HG03565 (cell line): ENCODE measurements at regions not wholly inside any gene's neighbourhood (a gene's known extent, or its start where the extent isn't known, plus 50 kb on each side); places are given as distances from the start of the nearest gene placed in this dataset.

Experiments used
- ATAC-seq: cut with Tn5 transposase; IDR thresholded peaks from one replicate; pipeline ENCODE4 v1.9.1; 2021; ENCODE audit warnings: mild to moderate bottlenecking, moderate library complexity; ENCODE audit not compliant: unreplicated experiment

- no peak for ATAC-seq
Observed at GRCh38 chr13:34001389-34001788, 183.4 kb downstream of the RFC3 start.

DNA sequence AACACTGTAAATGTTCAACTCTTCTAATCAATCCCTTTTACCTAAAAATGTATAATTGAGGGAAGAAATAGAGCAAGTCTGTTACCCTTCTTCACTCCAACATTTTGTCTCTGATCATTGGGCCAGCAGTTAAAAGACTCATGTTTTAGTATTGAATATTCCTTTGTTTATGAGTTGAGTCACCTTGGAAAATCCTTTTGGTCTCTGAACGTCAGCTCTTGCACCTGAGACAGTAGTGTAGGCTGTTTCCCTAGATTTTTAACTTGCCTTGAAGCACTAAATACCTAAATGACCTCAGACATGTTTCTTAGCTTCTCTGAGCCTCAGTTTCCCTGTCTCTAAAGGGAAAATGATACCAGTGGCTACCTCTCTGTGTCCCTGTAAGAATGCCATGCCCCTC lies 184.2 kb downstream of the RFC3 start:
- ATAC-seq = no peak

GRCh38 chr13:34002924-34003323 lies 185.0 kb downstream of the RFC3 start:
- ATAC-seq = no peak

- no peak for ATAC-seq
Observed at GRCh38 chr13:34003656-34004055, 185.7 kb downstream of the RFC3 start.

DNA sequence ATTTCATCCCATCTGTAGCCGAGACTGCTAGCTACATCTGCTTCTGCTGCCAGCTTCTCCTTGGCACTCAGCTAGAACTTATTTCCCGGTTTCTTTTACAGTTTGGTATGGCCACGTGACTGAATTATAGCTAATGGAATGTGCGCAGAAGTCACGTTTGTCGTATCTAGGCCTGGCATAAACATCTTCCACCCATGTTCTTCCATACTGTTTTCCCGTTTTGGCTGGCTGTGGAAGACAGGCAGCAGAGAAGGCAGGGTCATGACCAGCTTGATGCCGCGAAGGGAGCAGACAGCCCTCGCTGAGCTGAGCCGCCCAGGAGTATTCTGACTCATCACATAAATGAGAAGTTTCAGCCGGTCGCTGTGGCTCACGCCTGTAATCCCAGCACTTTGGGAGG lies 186.7 kb downstream of the RFC3 start:
- no peak for ATAC-seq

GRCh38 chr13:34006011-34006410 lies 188.1 kb downstream of the RFC3 start:
- no peak for ATAC-seq

- ATAC-seq = no peak
Observed at GRCh38 chr13:34011552-34012085, 193.7 kb downstream of the RFC3 start.

DNA sequence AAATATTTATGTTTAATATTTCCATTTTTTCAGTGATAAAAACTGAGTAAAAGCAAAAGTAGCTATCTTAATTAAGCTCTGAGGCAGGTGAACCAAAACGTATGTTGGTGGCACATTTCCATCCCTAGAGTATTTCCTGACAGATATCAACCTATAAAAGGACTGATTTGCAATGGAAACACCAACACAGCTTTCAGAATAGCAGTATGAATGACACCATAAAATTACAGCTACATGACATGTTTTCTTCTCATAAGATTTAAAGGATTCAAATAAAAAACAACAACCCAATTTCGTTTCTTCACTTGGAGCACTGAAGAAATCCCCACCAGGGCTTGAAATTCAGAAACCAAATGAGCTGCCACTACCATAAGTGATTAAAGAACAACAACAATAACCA lies 194.4 kb downstream of the RFC3 start:
- ATAC-seq = no peak

DNA sequence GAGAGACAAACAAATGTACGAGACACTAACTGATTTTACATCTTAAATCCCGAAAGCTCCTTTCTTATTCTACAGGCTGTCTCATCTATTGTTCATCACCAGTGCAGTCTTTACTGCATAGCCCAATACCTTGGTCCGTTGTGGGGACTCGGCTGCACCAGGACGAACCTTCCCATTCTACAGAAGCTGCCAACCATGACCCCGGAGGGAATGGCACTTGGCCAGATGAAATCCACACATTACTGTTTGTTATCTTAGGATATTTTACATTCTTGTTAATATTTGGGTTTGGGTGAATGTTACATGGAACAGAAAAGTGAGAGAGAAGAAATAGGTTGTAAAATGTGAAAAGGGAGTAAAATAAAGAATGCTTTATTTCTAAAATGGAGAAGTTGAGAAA lies 195.1 kb downstream of the RFC3 start:
- no peak for ATAC-seq

DNA sequence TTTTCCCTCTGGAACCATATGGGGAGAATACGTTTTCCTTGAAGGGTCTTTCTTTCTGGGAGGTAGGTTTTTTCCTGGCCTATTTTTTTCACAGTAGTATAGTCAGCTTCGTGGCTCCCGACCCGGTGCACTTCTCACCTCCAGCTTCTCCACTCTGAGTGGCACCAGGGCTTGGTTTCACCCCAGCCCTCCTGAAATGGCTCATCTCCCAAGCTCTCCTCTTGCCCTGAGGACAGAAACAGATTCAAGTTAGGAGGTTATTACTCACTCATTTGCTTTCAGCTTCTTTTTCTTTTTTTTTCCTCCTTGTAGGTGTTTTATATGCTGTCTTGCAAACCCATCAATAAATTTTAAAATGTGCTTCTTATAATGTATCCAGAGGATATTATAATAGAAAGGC lies 199.3 kb downstream of the RFC3 start:
- ATAC-seq = no peak

GRCh38 chr13:34019870-34020269 lies 201.9 kb downstream of the RFC3 start:
- ATAC-seq = no peak

DNA sequence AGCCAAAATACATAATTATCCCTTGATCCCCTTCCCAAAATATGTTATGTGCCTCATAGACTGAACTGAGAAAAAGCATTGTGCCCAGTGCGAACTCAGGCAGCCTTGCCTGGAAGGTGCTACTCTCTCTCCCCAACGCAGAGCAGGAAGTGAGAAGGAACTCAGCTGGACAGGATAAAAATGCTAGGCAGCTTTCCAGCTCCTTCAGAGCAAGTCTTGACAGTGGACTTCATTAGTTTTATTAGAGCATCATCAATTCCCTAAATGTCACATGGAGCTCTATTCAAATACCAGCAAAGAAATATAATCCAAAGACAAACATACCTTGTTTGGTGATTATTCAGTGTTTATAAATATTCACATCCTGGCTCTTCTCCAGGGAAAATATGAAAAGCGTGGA lies 202.4 kb downstream of the RFC3 start:
- ATAC-seq = no peak

DNA sequence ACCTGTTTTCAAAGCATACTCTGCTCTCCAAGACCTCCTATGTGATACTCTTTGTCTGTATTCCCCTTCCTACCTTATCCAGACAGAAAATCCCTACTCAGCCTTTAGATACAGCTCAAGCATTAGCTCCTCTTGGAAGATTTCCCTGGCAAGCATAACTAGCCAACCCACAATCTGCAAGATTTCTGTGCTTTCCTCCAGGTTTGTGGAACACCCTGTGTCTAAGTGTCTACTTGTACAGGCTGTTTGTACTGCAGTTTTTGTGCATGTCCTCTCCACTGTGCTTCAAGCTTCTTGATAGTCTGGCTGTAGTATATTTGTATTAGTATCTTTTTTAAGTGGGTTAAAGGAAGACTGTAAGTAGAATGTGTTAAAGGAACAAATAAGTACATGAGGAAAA lies 203.7 kb downstream of the RFC3 start:
- no peak for ATAC-seq

- no peak for ATAC-seq
Observed at GRCh38 chr13:34025746-34026145, 207.8 kb downstream of the RFC3 start.

DNA sequence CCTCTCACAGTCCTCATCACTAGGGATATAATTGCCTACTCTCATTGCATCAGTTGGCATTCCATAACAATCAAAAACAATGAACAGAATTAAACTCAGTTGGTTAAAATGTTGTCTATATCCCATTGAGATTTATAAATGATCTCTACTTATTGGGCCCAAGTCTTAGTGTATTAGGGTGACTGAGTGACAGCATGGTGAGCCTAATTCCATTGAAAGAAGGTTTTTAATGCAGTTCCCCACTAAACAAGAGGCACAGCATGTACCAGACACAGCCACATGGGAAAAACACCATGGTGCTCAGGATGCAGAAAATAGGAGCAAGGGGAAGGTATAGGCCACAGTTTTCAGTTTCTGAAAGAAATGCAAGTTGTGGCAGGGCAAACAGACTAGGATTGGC lies 208.4 kb downstream of the RFC3 start:
- no peak for ATAC-seq

GRCh38 chr13:34028496-34029442 lies 210.8 kb downstream of the RFC3 start:
- ATAC-seq = no peak

DNA sequence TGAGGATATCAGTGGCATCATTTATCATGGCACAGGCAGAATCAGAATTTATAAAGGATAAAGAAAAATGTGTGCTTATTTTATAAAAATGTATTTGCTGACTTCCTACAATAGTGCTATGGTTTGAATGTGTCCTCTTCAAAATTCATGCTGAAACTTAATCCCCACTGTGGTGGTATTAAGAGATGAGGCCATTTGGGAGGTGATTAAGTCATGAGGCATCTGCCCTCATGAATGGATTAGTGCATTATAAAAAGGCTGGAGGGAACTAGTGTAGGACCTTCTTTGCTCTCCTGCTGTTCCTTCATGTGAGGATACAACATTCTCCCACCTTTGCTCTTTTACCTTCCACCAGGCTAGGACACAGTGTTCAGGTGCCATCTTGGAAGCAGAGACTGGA lies 212.8 kb downstream of the RFC3 start:
- no peak for ATAC-seq

- no peak for ATAC-seq
Observed at GRCh38 chr13:34031610-34032009, 213.7 kb downstream of the RFC3 start.

DNA sequence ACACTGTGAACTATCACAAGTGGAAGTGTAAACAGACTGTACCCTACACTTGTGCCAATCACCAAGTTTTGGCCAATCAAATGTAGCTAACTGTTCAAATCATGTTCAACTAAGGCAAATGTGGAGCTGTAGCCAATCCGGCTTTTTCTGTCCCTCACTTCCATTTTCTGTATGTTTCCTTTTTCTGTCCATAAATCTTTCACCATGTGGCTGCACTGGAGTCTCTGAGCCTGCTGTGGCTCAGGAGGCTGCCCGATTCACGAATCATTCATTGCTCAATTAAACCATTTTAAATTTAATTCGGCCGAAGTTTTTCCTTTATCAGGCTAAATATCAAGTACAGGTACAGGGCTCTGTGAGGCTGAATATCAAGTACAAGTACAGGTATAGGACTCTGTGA lies 216.5 kb downstream of the RFC3 start:
- no peak for ATAC-seq

DNA sequence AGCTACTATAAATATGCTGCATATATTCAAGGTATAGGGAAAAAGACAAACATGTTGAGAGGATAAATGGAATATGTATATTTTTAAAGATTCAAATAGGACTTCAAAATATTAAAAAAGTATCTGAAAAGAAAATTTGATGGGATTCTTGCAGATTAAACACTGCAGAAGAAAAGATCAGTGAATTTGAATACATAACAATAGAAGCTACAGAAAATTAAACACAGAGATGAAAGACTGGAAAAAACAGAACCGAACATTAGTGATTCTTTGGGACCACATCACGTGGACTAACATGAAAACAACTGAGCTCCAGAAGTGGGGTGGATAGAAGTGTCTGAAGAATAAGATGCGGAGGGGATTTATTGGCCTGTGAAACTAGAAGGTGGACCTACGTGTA lies 217.2 kb downstream of the RFC3 start:
- no peak for ATAC-seq

GRCh38 chr13:34035676-34036325 lies 217.9 kb downstream of the RFC3 start:
- no peak for ATAC-seq
